Coronary artery (tissue), 2 donors: ENCODE measurements at regions not wholly inside any gene's neighbourhood (a gene's known extent, or its start where the extent isn't known, plus 50 kb on each side); places are given as distances from the start of the nearest gene placed in this dataset.

Experiments
- DNase-seq: peaks from one replicate; pipeline ENCODE4 v3.0.0-alpha.2; 2017; ENCODE audit warnings: low spot score
- H3K27ac ChIP-seq, 2 donors: fragments of 200-600 bp; sonication (generic); one replicate each; pipeline ENCODE4 v1.5.1; 2016 to 2019
- H3K4me3 ChIP-seq: fragments of 200-600 bp; sonication (generic); 2 replicates; pipeline ENCODE4 v1.5.1; 2016; ENCODE audit warnings: mild to moderate bottlenecking, moderate library complexity
- TF ChIP-seq, protein P1 (sequence below): fragments of 200-600 bp; sonication (generic); IDR thresholded peaks from one replicate; pipeline ENCODE4 v1.5.1; 2019; ENCODE audit warnings: antibody characterized with exemption

- DNase-seq, result no peak
- Histone ChIP-seq H3K4me3 (no peak overlapping the region), H3K27ac (no peak overlapping the region)
- TF ChIP-seq, protein P1, sequence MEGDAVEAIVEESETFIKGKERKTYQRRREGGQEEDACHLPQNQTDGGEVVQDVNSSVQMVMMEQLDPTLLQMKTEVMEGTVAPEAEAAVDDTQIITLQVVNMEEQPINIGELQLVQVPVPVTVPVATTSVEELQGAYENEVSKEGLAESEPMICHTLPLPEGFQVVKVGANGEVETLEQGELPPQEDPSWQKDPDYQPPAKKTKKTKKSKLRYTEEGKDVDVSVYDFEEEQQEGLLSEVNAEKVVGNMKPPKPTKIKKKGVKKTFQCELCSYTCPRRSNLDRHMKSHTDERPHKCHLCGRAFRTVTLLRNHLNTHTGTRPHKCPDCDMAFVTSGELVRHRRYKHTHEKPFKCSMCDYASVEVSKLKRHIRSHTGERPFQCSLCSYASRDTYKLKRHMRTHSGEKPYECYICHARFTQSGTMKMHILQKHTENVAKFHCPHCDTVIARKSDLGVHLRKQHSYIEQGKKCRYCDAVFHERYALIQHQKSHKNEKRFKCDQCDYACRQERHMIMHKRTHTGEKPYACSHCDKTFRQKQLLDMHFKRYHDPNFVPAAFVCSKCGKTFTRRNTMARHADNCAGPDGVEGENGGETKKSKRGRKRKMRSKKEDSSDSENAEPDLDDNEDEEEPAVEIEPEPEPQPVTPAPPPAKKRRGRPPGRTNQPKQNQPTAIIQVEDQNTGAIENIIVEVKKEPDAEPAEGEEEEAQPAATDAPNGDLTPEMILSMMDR, result no peak
Measured at GRCh38 chr14:83556746-83557453, 1973.0 kb upstream of the FLRT2 start.

- DNase-seq, result no peak
Measured at GRCh38 chr14:83558946-83559345, 1971.0 kb upstream of the FLRT2 start.

DNA sequence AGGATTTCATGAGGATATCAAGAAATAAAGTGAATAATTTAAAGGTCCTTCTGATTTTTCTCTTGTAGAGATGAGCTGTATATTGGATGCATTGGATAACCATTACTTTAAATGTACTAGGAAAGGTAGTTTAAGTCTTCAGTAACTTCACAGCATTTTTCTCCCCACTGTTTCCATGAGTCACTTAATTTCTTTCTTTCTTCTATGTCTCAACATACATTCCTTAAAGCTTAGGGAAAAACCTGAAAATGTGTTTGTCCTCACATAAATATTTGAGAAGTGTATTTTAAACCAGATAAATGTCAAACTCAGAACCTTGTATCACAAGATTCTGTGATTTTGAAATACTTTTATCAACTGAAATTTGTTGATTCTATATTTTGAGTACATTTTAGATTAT, 1970.2 kb upstream of the FLRT2 start:
- H3K4me3 ChIP-seq, result no peak overlapping the region
- TF ChIP-seq, protein P1, result no peak
- no peak overlapping the region for H3K27ac ChIP-seq
- no peak for DNase-seq

More at GRCh38 chr14:83558946-83559345, 1971.0 kb upstream of the FLRT2 start:
- Histone ChIP-seq H3K27ac (no peak overlapping the region), H3K4me3 (no peak overlapping the region)
- TF ChIP-seq, protein P1, result no peak

DNA sequence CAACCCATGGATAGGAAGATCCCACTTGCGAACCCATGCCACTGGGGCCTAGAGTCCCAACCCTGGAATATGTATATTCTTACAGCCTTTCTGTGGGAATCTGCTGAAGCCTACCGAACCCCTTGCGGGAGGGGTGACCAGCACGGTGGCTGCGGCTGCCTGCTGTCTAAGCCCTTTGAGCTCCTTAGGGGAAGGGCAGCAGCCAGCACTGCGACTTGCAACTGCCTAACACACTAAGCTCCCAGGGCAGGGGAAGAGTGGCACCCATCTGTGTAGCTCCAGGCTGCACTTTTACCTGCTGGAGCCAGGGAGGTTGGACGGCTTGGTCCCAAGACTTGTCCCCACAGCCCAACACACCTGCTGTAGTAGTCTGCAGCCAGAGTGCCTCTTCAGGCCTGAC, 1968.7 kb upstream of the FLRT2 start:
- TF ChIP-seq, protein P1, result no peak
- Histone ChIP-seq H3K27ac (no peak overlapping the region), H3K4me3 (no peak overlapping the region)
- DNase-seq, result no peak

DNA sequence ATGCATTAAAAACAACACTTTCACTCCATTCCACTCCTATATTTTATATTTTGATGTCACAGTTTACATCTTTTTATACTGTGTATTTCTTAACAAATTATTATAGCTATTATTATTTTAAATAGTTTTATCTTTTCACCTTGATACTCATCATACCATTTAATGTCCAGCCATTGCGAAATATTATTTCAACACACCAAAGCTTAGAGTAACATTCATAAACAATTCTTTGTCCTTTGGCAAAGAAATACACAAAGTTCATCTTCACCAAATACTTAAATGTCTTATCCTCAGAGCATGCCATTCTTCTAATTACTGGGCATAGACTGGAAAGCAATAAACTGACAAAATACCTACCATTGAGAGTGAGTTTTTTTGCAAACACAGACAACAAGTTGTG, 1963.4 kb upstream of the FLRT2 start:
- TF ChIP-seq, protein P1, result no peak
- H3K27ac ChIP-seq, result no peak overlapping the region
- DNase-seq, result no peak
- no peak overlapping the region for H3K4me3 ChIP-seq

DNA sequence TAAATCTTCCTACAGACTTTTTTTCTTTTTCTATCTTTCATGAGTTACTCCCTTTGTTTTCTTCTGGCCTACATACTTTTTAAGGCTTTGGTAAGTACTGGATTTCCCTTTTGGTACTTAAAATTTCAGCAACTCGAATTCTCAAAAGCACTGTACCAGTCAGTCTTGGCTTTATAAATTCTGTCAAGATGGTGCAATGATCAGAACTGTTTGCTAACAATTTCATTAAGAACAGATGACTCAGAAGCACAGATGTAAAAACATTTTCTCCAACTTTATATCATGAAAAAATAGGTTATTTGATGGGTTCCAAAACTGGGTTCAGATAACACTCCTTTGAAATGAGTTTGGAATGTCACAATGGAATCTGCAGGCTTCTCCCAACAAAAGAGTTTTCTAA, 1961.8 kb upstream of the FLRT2 start:
- Histone ChIP-seq H3K27ac (no peak overlapping the region), H3K4me3 (no peak overlapping the region)
- TF ChIP-seq, protein P1, result no peak
- DNase-seq, result no peak

GRCh38 chr14:83575301-83575700, 1954.6 kb upstream of the FLRT2 start:
- TF ChIP-seq, protein P1, result no peak
- Histone ChIP-seq H3K27ac (no peak overlapping the region), H3K4me3 (no peak overlapping the region)
- no peak for DNase-seq
